ENCODE measurements at regions not wholly inside any gene's neighbourhood (a gene's known extent, or its start where the extent isn't known, plus 50 kb on each side); places are given as distances from the start of the nearest gene placed in this dataset.
"Not testable (repeated sequence)": the region's sequence is repeated elsewhere in the genome, so short reads cannot be mapped to it uniquely, and the experiment has no call there.

DNA sequence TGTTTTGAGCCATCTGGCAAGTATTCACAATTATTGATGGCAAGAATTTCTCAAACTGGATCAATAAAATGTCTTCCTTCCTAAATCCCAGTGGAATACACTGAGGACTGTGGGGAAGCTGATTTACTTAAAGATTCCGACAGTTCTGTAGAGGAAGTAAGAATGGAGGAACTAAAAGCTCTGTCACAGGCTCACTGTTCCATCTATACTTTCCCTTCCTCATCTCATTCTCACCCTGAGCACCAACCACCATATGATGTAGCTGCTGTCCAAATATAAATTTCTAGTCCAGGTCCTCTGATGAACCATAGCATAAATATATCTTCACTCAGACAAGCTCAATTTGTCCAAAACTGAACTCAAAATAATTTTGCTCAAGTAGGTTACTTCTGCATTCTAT, 49.8 kb upstream of the POMZP3 start:
- intact Hi-C loops (cut with micrococcal nuclease); H3K27ac ChIP-seq (ENCODE audit: low read depth, low read length); H3K36me3 ChIP-seq (ENCODE audit: insufficient read depth, low read length); H3K4me1 Mint-ChIP-seq; H3K27ac Mint-ChIP-seq; H3K36me3 Mint-ChIP-seq; H3K9me3 Mint-ChIP-seq; H3K27me3 ChIP-seq (ENCODE audit: insufficient read depth, low read length); CTCF ChIA-PET (ENCODE audit: partially characterized antibody); POLR2A ChIA-PET (ENCODE audit: partially characterized antibody); DNase-seq; H3K4me1 ChIP-seq (ENCODE audit: insufficient read depth, low read length); H3K4me3 ChIP-seq (ENCODE audit: low read length in 2 of 2); H3K4me3 Mint-ChIP-seq; H3K9me3 ChIP-seq (ENCODE audit: control insufficient read depth in 1 of 2, low read length in 2 of 2): not testable (repeated sequence)
- peaks cover 10 to 17% of the 10 kb centered on the region in 2 donors for H3K27me3 Mint-ChIP-seq
